HG03175 (cell line): ENCODE measurements at regions not wholly inside any gene's neighbourhood (a gene's known extent, or its start where the extent isn't known, plus 50 kb on each side); places are given as distances from the start of the nearest gene placed in this dataset.
"Not testable (repeated sequence)": the region's sequence is repeated elsewhere in the genome, so short reads cannot be mapped to it uniquely, and the experiment has no call there.

Source experiments
- ATAC-seq: cut with Tn5 transposase; IDR thresholded peaks from one replicate; pipeline ENCODE4 v1.9.1; 2021; ENCODE audit warnings: mild to moderate bottlenecking, moderate library complexity; ENCODE audit not compliant: unreplicated experiment

DNA sequence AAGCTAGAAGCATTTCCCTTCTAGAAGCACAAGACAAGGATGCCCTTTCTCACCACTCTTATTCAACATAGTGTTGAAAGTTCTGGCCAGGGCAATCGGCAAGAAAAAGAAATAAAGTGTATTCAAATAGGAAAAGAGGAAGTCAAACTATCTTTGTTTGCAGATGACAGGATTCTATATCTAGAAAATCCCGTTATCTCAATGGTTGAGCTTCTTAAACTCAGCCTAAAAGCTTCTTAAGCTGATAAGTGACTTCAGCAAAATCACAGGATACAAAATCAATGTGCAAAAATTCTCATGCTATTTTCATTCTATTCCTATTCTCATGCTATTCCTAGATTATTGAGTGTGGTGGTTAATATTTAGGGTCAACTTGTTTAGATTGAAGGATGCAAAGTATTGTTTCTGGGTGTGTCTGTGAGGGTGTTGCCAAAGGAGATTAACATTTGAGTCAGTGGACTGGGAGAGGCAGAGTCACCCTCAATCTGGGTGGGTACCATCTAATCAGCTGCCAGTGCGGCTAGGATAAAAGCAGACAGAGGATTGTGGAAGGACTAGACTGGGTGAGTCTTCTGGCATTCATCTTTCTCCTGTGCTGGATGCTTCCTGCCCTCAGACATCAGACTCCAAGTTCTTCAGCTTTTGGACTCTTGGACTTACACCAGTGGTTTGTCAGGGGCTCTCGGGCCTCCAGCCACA, 111.9 kb downstream of the LSMEM1 start:
- ATAC-seq = not testable (repeated sequence)

DNA sequence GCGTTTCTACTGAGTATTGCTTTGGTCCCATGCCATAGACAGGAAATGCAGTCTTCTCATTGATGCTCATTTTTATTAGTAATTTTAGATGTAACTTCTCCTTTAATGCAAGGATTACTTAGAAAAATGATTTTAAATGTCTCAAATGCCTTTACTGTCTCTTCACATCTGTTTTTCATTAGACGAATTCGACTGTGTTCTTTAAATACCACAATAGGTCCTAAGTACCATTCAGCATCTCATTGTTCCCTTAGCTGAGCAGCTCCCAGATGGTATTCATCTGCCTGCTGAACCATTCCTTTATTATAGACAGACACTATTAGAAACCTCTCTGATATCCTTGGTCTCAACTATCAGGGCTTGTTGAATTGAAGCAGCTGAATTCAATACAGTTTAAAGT, 113.6 kb downstream of the LSMEM1 start:
- ATAC-seq = no peak

DNA sequence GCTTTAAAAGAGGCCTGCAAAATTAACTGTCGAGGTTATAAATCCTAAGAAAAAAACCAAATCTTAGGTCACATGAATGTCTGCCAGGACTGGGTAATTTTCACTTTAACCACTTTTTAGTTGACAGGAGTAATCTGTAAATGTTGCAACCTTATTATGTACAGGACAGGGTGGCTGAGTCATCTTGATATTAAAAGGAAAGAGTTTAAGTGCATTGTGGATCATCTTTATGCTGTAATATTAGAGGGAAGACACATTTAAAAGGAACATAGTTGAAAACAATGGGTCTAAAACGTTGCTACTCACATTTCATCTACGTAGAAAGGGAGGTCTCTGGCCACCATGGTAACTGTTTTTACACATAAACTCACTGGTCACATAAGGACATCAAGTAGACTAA, 115.5 kb downstream of the LSMEM1 start:
- ATAC-seq = no peak

DNA sequence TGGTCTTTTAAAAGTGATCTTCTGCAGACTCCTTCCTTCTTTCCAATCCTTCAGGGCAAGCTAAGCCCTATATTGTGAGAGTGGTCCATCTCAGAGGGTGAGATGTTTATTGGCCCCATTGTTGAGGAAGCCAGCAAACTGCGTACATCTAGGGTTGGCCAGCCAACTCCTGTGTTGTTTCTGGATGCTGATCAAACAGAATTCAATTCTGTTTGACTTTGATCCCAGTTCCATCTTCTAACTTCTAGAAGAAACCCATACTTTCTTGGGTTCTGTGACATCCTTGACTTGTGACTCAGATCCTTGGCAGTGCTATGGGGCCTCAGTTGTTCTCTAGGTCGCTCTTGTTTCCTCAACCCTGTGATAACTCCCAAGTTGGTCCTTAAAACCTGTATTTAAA, 116.2 kb downstream of the LSMEM1 start:
- no peak for ATAC-seq

DNA sequence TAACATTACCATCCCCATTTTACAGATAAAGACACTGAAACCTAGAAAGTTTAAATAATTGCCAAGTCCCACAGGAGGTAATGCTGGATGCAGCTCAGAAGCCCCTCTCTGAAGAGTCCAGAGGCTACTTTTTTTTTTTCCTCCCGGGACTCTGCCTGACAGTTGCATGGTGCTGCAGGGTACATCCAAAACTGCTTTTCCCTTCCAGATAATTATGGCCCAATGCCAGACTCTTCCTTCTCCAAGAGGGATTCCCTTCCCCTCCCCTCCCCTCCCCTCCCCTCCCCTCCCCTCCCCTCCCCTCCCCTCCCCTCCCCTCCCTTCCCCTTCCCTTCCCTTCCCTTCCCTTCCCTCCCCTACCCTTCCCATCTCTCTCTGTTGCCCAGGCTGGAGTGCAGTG, 122.9 kb downstream of the LSMEM1 start:
- no peak for ATAC-seq

DNA sequence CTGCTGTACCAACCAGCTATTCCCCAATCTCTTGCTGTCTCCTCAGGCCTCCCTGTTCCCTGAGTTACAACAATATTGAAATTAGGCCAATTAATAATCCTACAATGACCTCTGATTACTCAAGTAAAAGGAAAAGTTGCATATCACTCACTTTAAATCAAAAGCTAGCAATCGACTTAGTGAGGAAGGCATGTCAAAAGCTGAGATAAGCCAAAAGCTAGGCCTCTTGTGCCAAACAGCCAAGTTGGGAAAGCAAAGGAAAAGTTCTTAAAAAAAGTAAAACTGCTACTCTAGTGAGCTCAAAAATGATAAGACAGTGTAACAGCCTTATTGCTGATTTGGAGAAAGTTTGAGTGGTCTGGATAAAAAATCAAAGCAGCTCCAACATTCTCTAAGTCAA, 129.8 kb downstream of the LSMEM1 start:
- no peak for ATAC-seq

DNA sequence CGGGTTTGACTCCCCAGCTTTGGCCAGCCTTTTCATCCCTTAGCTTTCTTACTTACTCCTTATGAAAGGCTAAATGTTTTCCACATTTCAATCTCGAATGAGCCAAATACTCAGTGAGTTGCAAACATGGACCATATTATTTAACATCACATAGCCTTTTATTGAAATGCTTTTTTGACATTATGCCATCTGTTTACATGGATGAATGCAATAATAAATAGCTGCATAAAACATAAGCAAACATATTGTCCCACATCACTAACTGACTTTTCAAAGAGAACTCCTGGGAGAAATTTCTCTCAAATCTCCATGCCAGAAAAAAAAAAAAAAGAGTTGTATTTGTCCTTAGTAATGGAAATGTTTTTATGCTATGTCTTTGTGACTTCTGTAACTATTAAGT, 134.9 kb downstream of the LSMEM1 start:
- ATAC-seq = no peak

DNA sequence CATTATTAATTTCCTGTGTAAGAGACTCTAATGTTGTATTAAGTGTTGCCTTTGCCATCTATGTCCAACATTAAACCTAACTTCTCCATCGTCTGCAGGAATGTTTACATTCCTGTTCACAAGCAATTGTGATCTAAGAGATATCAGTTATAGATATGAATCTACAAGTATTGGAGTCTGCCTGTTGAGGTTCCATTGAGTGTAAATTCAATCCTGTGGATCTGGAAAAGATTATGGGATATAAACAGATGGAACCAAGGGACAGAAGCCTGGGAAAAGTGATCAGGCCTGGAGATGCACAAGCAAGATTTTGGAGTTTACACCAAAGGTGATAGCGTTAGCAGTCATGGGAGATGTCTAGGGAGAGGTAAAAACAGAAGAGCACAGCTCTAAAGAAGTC, 135.5 kb downstream of the LSMEM1 start:
- no peak for ATAC-seq

DNA sequence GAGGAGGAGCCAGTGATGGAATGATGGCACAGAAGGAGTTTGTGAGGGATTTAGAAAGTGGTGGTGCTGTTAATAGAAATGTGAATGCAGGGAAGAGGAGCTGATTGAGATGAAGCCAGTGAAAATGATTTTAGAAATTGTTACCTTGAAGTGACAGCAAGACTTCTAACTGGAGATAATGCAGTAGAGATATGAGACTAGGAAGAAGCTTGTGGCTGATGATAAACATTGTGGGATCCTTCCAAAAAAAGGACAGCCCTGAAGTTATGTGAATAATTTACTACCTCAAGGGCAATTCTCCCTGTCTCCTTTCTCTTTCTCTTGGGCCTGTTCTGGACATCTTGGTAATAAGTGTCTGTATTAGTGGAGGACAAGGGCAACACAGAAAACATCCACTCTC, 138.6 kb downstream of the LSMEM1 start:
- ATAC-seq = no peak

DNA sequence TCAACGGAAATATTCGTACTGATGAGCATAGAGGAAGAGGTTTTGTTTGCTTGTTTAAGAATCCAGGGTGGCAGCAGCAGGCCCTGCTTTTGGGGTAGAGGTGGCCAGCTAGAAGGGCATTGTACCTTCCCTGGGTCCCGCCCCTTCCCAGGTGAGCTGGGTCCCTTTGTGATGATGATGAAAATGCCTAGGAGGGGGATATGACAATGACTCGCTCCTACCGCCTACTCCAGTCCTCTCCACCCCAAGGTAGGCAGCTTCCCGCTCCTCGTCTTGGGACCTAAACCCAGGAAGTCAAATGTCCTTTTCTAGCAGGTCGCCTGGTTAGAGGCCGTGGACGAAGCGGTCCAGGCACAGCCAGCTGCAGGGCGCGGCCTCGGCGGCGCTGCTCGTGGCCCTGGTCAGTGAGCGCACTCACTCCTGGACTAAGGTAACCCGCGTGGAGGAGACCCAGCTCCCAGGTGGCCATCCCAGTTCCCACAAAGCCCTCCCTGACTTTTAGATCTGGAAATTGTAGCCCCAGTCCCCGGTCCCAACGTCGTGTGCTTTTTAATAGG, 141.4 kb downstream of the LSMEM1 start:
- ATAC-seq = no peak

DNA sequence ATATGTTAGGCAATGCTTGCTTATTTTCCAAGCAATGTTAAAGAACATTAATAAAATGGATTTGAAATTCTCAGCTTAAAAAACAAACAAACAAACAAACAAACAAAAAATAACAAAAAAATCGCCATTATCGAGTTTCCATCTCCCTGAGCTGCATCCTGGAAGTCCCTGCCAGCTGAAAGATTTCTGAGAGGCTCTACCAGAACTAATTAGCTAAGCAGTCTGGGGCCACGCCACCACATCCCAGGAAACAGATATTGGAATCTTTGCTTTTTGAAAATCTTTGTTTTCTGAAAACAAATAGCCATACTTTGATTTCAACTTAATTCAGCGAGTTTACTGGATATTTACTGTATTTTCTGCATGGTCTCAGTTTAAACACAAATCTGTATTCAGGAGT, 143.6 kb downstream of the LSMEM1 start:
- no peak for ATAC-seq

DNA sequence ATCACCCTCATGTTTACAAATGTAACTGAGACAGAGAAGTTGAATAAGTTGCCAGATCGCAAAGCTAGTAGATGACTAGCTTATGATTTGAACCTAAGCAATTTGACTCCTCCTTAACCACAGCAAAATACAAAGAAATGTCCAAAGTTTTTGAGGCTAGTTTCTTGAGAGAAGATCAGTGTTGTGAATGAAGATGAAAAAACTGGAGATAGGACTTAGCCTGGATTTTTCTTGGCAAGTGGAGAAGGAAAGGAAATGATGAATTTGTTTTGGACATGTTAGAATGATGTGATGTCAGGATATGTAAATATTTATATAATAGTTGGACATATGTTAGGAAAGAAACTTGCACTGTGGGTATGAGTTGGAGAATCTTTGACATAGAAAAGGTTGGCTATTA, 149.8 kb downstream of the LSMEM1 start:
- no peak for ATAC-seq

DNA sequence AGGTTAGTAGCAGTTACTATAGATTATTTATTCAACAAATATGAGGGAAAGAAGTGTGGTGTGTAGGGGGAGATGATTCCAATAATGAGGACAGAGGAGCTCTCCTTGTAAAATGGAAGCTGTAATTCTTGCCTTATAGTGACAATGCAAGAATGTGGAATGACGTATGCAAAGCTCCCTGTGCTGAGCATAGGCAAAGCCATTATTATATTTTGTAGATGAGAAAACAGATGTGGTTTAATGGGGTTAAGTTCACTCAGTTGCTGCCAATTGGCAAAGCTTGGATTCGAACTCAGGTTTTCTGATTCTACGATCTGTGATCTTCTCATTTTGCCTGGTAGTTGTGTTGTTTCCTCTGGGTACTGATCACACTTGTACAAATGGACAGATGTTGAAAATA, 153.3 kb downstream of the LSMEM1 start:
- ATAC-seq = no peak

DNA sequence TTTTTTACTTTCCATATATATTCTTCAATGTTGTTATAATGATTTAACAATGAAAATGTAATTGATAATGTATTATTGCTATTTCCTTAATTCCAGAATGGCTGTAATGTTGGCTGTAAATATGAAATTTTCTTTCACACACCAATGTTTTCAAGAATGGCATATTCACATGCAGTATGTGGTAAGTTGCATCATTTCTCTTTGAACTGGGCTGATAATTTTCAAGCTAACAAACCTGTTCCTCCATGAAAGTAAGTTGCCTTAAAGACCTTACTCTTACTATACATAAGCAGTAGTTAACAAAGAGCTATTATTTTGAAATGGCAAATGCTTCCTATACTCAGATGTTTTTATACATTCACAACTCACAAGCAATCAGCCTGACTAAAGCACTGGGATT, 154.5 kb downstream of the TMEM168 start:
- no peak for ATAC-seq

DNA sequence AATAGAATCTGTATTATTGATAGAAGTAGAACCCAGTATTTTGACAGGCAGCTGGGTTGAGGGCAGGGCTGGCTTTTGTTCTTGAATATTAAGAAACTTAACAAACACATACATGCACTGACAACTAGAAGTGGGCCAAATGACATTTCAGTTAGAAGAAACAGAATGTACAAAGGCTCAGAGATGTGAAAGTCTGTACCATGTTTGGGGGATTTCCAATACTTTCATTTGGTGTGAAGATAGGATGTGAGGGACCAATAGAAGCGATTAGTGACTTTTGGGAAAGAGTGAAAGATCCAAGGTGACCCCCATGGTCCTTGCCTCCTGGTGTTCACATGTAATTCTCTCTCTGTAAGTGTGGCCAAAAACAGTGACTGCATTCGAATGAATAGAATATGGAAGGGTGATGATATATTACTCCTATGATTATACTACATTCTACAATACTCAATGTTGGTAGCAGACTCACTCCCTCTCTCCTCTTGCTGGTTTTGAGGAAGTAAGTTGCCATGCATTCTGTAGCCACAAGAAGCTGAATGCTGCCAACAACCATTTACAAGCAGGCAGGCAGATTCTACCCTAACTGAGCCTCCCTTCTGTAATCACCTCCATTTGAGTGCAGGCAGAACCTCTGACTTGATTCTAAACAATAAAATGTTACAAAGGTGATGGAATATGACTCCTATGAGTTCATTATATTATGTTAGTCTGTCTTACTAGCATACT, 151.4 kb downstream of the TMEM168 start:
- ATAC-seq = no peak

DNA sequence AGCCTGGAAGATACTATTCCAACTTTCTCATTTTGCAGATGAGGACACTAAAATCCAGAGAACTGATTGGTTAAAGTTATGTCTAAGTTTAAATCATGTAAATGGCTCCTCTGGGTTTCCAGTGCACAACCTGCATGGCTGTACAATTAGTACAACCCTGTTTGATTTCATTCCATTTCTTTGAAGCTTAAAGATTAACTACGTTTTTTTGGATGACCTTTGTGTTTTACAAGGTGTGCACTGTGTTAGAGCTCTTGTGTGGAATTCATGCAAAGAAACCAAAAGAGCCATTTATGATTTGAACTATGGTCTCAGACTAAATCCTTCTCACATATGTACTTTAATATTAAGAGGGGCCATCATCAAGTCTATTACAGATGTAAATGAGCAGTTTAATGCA, 149.5 kb downstream of the TMEM168 start:
- ATAC-seq = no peak

DNA sequence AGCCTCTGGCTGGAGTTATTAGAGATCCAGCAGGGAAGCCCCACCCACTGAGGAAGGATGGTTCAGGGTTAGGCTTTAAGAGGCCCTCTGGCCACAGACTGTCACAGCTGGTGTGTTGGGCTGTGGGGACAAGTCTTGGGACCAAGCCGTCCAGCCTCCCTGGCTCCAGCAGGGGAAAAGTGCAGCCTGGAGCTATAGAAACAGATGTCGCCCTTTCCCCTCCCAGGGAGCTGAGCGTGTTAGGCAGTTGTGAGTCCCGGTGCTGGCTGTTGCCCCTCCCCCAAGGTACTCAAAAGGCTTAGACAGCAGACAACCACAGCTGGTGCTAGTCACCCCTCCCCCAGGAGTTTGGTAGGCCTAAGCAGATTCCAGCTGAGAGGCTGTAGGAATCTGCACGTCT, 143.4 kb downstream of the TMEM168 start:
- ATAC-seq = no peak

DNA sequence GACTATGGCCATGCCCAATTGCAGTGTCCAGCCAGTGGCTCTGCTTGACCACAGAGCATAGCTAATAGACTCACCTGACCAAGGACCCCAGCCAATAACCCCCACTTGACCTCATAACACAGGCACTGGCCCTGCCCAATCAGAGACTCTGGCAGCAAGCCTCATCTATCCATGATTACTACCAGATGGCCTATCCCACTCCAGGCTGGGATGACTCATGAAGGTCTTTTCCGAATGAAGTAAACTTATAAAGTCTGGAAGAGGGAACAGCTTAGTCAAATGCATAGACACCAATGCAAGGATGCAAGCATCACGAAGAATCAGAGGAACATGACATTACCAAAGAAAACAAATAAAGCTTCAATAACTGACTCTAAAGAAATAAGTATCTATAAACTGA, 141.4 kb downstream of the TMEM168 start:
- no peak for ATAC-seq

DNA sequence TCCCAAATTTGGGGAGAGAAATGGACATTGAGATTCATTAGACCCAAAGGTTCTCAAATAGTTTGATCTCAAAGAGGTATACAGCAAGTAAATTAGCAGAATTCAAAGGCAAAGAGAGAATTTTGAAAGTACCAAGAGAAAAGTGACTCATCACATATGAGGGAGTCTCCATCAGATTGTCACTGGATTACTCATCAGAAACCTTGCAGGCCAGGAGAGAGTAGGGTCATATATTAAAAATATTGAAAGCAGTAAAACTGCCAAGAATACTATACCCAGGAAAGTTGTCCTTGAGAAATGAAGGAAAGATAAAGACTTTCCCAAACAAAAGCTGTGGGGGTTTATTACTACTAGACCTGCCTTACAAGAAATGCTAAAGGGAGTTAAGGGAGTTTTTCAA, 140.6 kb downstream of the TMEM168 start:
- ATAC-seq = no peak

DNA sequence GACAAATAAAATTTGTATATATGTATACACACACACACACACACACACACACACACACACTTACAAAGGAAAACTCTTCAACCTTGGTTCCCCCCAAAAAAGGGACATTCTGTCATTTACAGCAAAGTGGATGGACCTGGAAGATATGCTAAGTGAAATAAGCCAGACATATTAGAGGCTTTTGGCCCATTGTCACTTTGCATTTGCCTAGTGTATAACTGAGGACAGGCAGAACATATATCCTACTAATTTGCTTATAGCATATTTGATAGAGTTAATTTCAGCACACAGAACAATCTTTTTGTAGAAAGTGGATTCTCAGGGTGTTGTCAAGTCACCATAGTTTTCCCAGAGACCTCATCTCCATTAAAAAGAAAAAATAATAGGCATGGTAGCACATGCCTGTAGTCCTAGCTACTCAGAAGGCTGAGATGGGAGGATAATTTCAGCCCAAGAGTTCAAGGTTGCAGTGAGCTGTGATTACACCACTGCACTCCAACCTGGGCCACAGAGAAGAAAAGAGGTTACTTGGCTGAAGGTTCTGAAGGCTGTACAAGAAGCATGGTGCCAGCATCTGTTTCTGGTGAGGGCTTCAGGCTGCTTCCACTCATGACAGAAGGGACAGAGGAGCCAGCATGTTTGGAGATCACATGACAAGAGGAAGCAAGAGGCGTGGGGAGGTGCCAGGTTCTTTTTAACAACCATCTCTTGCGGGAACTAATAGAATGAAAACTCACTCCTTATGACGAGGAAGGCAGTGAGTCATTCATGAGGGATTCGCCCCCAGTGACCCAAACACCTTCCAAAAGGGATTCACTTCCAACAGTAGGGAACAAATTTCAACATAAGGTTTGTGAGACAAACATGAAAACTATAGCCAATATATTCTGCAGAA, 135.6 kb downstream of the TMEM168 start:
- no peak for ATAC-seq

DNA sequence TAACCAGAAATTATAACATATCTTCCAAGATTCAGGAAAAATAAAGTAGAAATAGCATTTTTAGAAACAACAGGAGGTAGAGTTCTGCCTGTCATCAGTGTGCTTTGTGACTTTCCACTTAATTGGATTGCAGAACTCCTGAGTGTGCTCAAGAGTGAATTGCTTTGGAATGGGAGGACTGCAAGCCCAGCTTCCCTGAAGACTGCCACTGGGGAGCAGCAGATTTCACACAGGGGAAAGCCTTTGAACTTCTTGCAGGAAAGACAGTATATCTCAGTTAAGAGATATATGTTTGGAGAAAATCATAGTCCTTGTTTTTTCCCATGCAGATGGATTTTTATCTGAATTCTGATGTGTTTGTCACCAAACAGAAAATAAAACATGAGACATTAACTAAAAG, 124.5 kb downstream of the TMEM168 start:
- no peak for ATAC-seq

DNA sequence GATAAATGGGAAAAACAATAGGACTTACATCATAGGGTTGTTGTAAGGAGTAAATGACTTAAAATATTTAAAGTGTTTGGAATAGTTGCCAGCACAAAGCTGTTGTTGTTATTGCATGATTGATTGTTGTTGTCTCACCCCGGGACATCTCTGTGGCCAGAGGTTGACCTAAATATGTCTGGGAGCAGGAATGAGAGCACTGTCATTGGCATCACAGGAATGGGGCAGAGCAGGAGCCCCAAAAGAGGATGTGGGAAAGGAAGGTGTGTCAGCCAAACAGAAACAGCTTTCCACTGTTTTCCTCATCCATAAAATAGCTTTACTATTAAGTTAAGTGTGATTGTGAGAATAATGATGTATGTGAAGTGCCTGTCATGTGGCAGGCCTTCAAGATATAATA, 121.6 kb downstream of the TMEM168 start:
- no peak for ATAC-seq
